Hematopoietic multipotent progenitor cell treated with erythropoietin and hydrocortisone succinate and interleukin-3 and kit ligand, for 17 days (in vitro differentiated cells): ENCODE measurements at regions not wholly inside any gene's neighbourhood (a gene's known extent, or its start where the extent isn't known, plus 50 kb on each side); places are given as distances from the start of the nearest gene placed in this dataset.

Experiments
- DNase-seq: peaks from one replicate; pipeline ENCODE4 v3.0.0-alpha.2; 2015; ENCODE audit warnings: low spot score

DNA sequence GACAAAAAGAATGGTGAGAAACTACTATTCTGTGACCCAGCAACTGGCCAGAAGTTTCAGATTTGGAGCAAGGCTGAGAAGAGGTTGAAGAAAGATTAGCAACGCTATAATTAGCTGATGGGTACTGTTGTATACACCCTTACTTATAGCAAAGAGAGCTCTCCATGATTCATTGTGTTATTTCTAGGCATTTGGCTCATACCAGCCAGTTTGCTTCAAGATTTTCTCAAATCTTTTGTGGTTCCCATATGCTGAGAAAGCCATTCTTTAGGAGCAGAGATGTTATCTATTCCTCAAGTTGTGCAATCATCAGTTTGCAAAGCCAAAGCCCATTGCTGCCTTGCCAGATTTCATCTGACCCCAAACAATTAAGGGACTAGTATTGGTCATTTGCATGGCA lies 179.4 kb downstream of the ETS1 start:
- no peak for DNase-seq

DNA sequence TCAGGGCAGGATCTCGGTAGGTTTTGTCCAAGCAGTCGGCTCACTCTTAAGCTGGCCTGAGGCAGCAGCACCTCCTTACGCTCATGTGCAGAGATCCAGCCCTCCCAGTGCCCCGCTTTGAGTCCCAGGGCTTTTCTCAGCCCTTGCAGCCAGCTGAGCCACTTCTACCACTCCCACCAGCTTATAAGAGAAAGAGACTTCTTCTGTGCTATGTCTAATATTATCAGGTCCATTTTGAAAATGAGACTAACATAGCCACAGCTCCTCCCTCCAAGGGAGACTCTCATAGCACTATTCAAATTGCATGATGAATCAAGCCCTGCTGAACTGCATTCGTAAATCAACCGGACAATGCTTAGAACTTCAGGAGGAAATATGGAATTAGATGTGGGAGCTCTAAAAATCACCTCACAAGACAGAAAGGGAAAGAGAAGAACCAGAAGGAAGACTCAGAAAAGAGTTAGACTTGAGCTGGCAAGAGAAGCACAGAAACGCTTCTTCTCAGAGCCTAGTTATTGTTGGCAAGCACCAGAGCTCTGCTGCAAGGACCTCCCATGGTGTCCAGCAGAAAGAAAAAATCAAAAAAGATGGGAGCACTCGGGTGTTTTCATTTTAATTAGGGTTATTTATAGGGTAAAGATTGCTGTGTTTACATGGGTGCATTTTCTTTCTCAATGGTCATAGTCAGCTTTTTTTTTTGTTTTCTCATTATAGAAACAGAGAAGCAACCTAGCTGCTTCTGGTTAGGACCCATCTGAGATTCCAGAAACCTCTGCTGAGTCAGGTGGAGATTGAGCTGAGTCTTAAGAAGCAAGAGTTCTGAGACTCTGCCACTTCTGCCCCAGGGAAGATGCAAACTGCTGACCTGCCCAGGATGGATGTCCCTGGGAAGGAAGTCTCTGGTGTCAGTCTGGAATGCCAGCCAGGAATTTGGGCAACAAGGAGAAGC lies 181.4 kb downstream of the ETS1 start:
- no peak for DNase-seq

- no peak for DNase-seq
Measured at GRCh38 chr11:128405112-128405511, 182.2 kb downstream of the ETS1 start.

DNA sequence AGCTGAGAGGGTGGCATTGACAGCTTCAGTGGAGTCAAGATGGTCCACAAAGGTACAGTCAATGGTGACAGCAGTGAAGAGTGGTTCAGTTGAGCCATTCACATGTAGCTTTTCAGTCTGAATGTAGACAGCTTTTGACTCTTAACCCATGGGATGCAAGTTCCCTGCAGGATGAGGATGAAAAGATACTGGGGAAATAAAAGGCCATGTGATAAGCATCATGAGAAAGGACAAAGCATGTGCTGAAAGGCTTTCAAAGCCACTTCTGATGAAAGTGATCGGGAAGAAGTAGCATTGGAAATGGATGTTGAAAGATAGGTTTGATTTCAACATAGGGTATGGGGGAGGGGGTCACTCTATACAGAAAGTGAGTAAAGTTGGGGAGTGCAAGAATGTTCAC lies 182.9 kb downstream of the ETS1 start:
- DNase-seq: no peak

DNA sequence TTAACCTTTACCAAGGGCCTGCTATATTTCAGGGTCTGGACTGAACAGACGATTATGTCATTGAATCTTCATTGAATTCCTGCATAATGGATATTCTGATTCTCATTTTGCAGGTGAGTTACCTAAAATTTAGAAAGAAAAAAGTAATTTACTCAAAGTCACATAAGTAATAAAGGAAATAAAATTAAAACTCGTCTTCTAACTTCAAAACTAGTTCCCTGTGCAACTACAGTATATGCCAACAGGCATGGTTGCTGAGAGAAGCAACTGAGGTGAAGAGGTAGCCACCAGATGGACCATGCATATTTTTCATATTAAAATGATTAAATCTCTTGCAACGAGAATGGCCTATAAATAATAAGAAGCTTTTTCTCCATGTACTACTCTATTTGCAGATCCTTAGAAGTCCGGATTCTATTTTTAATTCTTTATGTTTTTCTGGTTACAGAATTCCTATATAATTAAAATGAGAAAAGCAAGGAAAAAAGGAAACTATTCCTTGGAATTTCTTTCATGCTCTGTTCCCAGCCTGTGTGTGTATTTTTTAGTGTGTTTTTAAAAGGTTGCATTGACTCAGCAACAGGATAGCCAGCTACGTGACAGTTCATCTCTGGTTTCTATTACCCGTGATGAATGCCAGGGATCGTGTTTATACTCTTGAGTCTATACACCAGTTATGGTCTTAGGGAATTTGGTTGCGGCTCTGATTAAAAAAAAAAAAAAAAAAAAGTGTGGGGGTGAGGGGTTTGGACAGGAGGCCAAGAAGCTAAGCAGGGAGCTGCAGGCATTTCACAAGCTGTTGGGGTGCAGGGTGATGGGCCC lies 186.8 kb downstream of the ETS1 start:
- DNase-seq: no peak

GRCh38 chr11:128399251-128400121 lies 187.9 kb downstream of the ETS1 start:
- DNase-seq: no peak

DNA sequence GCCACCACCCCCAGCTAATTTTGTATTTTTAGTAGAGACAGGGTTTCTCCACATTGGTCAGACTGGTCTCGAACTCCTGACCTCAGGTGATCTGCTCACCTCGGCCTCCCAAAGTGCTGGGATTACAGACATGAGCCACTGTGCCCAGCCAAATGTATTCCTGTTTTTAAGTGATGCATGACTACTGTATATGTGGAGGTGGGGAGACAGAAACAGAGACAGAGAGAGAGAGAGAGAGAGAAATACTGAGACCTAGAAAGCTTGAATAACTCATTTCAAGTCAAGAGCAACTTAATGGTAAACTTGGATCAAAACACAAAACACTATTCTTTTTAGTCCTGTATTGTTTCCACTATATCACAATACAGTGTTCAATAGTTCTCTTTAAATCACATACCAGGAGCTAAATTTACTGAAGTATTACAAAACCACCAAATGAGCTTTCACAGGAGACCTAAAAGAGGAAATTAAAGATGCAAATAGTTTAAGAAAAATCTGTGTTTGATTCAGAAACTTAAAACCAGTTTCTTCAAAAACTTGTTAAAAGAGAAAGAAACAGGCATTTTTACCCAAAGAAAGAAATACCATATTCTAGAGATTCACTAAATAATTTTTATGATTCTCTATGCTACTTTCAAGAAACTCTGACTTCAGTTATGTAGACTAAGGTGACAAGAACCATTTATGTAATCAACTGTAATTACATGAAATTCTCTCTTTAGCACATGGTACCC lies 188.7 kb downstream of the ETS1 start:
- DNase-seq: no peak

- no peak for DNase-seq
Measured at GRCh38 chr11:128397362-128397761, 190.0 kb downstream of the ETS1 start.

DNA sequence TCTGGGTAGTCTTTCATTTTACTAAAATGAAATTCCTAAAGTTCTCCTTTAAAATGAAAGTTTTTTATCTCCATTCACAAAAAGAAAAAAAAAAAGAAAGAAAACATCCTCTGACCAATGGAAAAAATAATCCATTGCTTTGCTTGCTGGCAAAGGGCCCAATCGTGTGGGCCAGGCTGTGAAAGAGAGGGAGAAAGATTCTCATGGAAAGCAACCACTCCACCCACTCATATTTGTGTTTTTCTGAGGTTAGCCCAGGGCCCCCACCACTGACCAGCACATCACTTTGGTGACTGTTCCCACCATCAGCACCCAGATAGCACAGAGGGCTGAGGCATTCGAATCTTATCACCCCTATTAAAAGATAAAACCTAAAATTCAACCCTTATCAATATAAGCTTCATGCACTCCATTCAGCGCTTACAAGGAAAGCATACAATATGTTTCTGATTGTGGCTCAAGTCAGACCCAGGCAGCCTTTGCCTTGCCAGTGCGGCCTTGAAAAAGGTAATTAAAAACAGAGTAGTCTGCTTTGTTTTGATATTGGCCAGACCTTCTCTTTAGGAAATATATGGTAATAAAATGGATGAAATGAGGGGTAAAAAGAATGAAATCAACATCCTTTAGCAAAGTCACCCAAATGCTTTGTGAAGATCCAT lies 192.8 kb downstream of the ETS1 start:
- no peak for DNase-seq

- no peak for DNase-seq
Measured at GRCh38 chr11:128392259-128392658, 195.1 kb downstream of the ETS1 start.

GRCh38 chr11:128391811-128392210 lies 195.5 kb downstream of the ETS1 start:
- no peak for DNase-seq

GRCh38 chr11:128390246-128390645 lies 197.1 kb downstream of the ETS1 start:
- DNase-seq: no peak

DNA sequence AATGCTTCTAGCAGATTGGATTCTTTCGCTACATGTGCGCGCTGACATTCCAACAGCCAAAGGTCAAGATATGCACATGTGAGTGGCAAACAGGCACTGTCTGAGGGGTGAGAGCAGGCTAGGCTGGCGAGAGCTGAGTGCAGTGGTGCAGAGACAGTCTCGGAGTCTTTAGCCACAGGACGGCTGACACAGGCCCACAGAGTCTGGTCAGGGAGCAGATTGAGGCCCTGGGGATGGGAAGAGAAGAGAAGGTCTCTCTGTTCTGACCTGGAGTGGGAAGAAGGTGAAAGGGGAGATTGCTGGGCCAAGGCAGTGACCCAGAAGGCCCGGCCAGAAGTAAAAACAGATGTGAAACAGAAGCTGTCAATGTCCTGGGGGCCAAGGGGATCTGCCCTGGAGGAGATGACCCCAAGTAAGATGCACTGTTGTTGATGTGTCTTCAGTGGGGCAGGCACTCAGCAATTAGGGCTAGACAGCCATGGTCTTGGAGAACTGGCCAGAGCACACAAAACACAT lies 197.8 kb downstream of the ETS1 start:
- no peak for DNase-seq

DNA sequence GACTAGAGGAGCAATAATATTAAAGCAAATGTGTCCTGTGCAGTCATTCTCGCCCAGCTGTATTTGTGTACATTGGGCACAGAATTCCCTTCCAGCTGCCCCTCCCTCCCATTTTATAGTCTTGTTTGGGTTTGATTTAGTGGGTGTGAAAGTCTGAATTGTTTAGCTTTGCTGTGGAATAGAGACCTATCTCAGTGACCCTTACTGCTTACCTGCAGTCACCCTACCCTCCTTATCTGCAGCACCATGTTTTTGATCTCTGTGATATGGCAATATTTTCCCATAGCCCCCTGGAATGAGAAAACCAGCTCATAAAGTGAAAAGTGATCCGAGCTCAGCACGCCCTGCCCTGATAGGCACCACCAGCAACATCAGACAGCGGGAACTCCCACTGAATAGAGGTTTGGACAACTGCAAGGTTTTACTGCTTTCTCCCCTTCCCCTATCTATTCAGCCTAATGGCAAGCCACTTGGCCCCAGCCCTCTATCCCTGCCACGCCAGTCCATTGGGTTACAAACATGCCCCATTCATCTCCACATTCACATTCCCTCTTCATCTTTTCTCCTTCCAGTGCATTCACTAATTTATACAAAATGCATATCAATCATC lies 199.0 kb downstream of the ETS1 start:
- no peak for DNase-seq

- no peak for DNase-seq
Measured at GRCh38 chr11:128379587-128380580, 207.5 kb downstream of the ETS1 start.

GRCh38 chr11:128375961-128376360 lies 211.4 kb downstream of the ETS1 start:
- no peak for DNase-seq

- DNase-seq: no peak
Measured at GRCh38 chr11:128374026-128374425, 213.3 kb downstream of the ETS1 start.

GRCh38 chr11:128372977-128373376 lies 214.4 kb downstream of the ETS1 start:
- no peak for DNase-seq

DNA sequence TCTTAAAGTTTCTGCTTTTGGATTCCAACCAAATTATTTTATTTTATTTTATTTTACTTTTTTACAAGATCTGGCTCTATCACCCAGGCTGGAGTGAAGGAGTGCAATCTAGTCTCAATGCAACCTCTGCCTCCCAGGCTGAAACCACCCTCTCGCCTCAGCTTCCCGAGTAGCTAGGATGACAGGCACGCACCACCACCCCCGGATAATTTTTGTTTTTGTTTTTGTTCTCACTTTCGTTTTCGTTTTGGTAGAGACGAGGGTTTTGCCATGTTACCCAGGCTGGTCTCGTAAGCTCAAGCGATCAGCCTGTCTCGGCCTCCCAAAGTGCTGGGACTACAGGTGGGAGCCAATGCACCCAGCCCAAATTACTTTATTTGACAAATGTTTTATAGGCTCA lies 219.8 kb downstream of the ETS1 start:
- DNase-seq: no peak
